ENCODE measurements at regions not wholly inside any gene's neighbourhood (a gene's known extent, or its start where the extent isn't known, plus 50 kb on each side); places are given as distances from the start of the nearest gene placed in this dataset.

DNA sequence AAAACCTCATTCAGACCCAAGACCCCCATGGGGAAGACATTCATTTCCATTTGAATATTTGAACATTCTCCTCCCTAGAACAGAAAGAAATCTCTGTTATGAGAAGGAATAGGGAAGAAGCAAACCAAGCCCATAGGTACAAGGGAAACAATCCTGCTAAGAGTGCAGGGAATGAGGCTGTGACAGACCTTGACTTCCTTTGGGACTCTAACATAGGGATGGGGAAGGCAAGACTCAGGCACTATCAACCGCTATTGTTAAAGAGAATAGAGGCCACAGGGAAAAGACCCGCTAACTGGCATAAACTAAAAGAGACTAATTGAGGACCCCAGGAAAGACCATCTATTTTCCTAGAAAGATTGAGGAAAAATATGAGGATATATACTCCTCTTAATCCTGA lies 117.8 kb upstream of the BRINP3 start:
- Histone ChIP-seq H3K4me1 (ENCODE audit: control insufficient read depth, insufficient read depth, low read length) (no peaks in the 10 kb centered on the region), H2AFZ (ENCODE audit: control insufficient read depth, low read depth, low read length) (no peak overlapping the region), H3K36me3 (ENCODE audit: control insufficient read depth in 2 of 2, insufficient read depth in 2 of 2, low read length in 1 of 2) (no peaks in the 10 kb centered on the region), H3K27ac (ENCODE audit: control insufficient read depth, insufficient read depth) (no peak overlapping the region), H4K20me1 (ENCODE audit: control insufficient read depth, insufficient read depth) (no peaks in the 10 kb centered on the region), H3K27me3 (replicated peaks in 1 of 2; ENCODE audit: control insufficient read depth in 2 of 2, insufficient read depth in 2 of 2, low read length in 1 of 2) (no peaks in the 10 kb centered on the region), H3K4me3 (no peak overlapping the region), H3K9ac (ENCODE audit: control insufficient read depth, insufficient read depth, low read length) (no peak overlapping the region), H3K4me2 (ENCODE audit: control insufficient read depth, insufficient read depth) (no peak overlapping the region), H3K9me3 (replicated peaks; ENCODE audit: control insufficient read depth, insufficient read depth, low read length) (no peaks in the 10 kb centered on the region), H3K79me2 (ENCODE audit: control insufficient read depth, insufficient read depth, low read length) (no peaks in the 10 kb centered on the region)
- FAIRE-seq = no peak
- ChIA-PET RAD21 (ENCODE audit: unreplicated experiment) (no interaction called here), SMC1A (ENCODE audit: uncharacterized antibody, unreplicated experiment) (no interaction called here), POLR2A (no interaction called here), CTCF (no interaction called here)
- DNase-seq (ENCODE audit: low read depth, low spot score) = no peak
- intact Hi-C loops (cut with micrococcal nuclease; ENCODE audit: unreplicated experiment) (no loop called here), in situ Hi-C loops (cut with MboI) (no loop called here)
- ATAC-seq = no peak
- TF ChIP-seq RELA (IDR thresholded peaks at IDR 0.05; ENCODE audit: borderline replicate concordance, partially characterized antibody) (no peak), NR2C2 (IDR thresholded peaks at IDR 0.05; ENCODE audit: borderline replicate concordance, control insufficient read depth, insufficient read length, low read depth) (no peak), POLR2AphosphoS5 (IDR thresholded peaks at IDR 0.05; ENCODE audit: low read length) (no peak), SUZ12 (IDR thresholded peaks at IDR 0.05; ENCODE audit: unreplicated experiment) (no peak), HDAC6 (IDR thresholded peaks at IDR 0.05; ENCODE audit: unreplicated experiment) (no peak), TAF1 (IDR thresholded peaks at IDR 0.05; ENCODE audit: borderline replicate concordance, low read depth, low read length) (no peak), FOS (IDR thresholded peaks at IDR 0.05; ENCODE audit: borderline replicate concordance, extremely low read depth, insufficient read length) (no peak), NBN (IDR thresholded peaks at IDR 0.05) (no peak), BCL3 (IDR thresholded peaks at IDR 0.05; ENCODE audit: borderline replicate concordance, insufficient read depth, low read depth, low read length, poor library complexity, severe bottlenecking) (no peak), SREBF2 (IDR thresholded peaks at IDR 0.05; ENCODE audit: low read length) (no peak), HCFC1 (IDR thresholded peaks at IDR 0.05; ENCODE audit: low read length) (no peak), STAT1 (conservative IDR thresholded peaks at IDR 0.05) (no peak), WRNIP1 (IDR thresholded peaks at IDR 0.05; ENCODE audit: borderline replicate concordance, low read depth, low read length) (no peak), NFXL1 (IDR thresholded peaks at IDR 0.05; ENCODE audit: borderline replicate concordance) (no peak), TARDBP (IDR thresholded peaks at IDR 0.05; ENCODE audit: borderline replicate concordance) (no peak), ESRRA (IDR thresholded peaks at IDR 0.05; ENCODE audit: low read length) (no peak), FOXK2 (IDR thresholded peaks at IDR 0.05) (no peak)
- TF ChIP-seq, protein P1, sequence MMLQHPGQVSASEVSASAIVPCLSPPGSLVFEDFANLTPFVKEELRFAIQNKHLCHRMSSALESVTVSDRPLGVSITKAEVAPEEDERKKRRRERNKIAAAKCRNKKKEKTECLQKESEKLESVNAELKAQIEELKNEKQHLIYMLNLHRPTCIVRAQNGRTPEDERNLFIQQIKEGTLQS (IDR thresholded peaks at IDR 0.05; ENCODE audit: borderline replicate concordance, extremely low read depth, low read depth, low read length) = no peak
- TF ChIP-seq, protein P2, sequence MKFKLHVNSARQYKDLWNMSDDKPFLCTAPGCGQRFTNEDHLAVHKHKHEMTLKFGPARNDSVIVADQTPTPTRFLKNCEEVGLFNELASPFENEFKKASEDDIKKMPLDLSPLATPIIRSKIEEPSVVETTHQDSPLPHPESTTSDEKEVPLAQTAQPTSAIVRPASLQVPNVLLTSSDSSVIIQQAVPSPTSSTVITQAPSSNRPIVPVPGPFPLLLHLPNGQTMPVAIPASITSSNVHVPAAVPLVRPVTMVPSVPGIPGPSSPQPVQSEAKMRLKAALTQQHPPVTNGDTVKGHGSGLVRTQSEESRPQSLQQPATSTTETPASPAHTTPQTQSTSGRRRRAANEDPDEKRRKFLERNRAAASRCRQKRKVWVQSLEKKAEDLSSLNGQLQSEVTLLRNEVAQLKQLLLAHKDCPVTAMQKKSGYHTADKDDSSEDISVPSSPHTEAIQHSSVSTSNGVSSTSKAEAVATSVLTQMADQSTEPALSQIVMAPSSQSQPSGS (IDR thresholded peaks at IDR 0.05; ENCODE audit: low read length) = no peak
- TF ChIP-seq, protein P3, sequence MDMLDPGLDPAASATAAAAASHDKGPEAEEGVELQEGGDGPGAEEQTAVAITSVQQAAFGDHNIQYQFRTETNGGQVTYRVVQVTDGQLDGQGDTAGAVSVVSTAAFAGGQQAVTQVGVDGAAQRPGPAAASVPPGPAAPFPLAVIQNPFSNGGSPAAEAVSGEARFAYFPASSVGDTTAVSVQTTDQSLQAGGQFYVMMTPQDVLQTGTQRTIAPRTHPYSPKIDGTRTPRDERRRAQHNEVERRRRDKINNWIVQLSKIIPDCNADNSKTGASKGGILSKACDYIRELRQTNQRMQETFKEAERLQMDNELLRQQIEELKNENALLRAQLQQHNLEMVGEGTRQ (IDR thresholded peaks at IDR 0.05; ENCODE audit: borderline replicate concordance, low read depth, low read length) = no peak
- BruUV-seq (replicated peaks) = no TSS peak
- 59% methylated on average over 2 of the region's 2 CpGs for WGBS (ENCODE audit: insufficient coverage, insufficient replicate concordance, low lambda C conversion rate, missing lambda C conversion rate)

Measured in GM12878 (cell line).